Hepatic stellate cell (primary cell): ENCODE measurements at regions not wholly inside any gene's neighbourhood (a gene's known extent, or its start where the extent isn't known, plus 50 kb on each side); places are given as distances from the start of the nearest gene placed in this dataset.
"Not testable (repeated sequence)": the region's sequence is repeated elsewhere in the genome, so short reads cannot be mapped to it uniquely, and the experiment has no call there.

ENCODE experiments used
- DNase-seq: peaks from one replicate; pipeline ENCODE4 v3.0.0; 2011; ENCODE audit warnings: low spot score

DNA sequence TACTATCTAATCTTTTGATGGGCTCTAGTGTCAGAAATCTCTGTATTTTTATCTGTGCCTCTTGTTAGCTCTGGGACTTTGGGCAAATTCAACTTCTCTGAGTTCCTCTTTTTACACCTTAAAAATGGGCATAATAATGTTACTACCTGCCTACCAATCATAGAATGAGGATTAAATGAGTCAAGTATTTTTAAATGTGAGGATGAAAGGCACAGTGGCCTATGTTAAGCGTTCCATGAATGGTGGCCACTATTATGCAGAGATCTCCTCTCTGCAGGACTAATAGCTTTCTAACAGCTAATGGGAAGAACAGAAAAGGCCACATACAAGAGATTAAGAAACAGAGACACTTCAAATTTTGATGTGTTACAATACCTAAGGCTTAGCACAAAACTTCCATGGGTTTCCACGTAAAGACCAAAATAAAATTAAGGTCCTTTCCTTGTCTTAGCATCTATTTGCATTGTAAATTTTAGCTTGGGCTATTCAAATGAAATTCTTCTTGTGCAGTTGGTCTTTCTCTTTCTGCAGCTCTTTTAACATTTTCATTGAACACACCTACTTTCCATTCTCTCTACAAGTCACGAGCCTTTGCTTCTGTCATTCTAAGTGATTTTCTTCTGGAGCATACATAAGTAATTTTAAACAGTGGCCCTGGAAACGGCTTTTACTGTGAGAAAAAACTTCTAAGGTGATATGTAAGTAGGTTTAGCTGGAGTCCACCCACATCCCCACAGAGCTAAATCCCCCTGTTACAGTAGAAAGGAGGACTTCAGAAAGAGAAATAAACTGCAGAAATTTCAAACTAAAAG, 117.9 kb upstream of the MED14 start:
- DNase-seq: no peak

DNA sequence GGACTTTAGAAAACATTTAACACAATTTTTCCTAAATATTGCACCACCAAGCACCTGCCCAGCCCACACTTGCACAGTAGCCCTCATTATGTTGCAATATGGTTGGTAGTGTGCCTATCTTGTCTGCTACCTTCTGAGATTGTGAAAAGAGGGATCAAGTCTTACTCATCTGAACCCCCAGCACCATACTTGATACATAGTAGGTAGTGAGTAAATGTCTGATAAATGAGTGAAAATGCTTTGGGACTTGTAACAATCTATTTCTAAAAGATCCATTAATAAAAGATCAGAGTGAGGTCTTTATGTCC, 118.4 kb upstream of the MED14 start:
- DNase-seq: no peak

DNA sequence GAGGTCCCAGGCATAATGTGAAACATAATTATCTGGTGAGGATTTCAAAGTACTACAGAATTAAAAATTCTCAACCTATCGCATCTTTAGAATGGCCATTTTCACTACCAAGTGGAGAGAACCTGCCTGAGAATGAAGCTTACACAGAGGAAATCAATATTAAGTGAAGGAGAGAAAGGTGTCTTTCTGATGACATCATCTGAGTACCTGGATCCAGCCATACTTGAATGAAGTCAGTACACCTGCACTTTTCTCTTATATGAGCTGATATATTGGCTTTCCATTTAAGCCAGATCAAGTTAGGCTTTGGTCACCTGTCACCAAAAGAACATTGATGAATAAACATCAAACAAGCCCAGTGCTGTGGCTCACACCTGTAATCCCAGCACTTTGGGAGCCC, 118.9 kb upstream of the MED14 start:
- DNase-seq: no peak

DNA sequence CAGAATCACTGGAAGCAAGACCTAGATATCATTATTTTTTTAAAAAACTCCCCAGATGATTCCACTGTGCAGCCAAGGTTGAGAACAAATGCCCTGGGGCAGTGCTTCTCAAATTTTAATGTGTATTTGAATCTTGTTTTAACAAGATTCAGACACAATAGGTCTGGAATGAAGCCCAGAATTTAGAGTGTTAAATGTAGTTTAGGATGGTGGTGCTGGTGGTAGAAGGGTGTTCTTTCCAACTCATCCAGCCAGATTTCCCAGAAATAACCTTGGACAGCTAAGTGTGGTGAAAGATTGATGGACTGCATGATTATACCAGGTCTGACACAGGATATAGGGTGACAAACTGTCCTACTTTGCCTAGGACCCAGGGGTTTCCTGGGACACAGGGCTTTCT, 120.1 kb upstream of the MED14 start:
- DNase-seq: no peak

- DNase-seq: no peak
Observed at GRCh38 chrX:40855932-40856515, 120.7 kb upstream of the MED14 start.

GRCh38 chrX:40861952-40862554, 126.7 kb upstream of the MED14 start:
- not testable (repeated sequence) for DNase-seq

DNA sequence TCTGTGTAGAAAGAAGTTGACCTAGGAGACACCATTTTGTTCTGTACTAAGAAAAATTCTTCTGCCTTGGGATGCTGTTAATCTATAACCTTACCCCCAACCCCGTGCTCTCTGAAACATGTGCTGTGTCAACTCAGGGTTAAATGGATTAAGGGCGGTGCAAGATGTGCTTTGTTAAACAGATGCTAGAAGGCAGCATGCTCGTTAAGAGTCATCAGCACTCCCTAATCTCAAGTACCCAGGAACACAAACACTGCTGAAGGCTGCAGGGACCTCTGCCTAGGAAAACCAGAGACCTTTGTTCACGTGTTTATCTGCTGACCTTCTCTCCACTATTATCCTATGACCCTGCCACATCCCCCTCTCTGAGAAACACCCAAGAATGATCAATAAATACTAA, 127.9 kb upstream of the MED14 start:
- DNase-seq: not testable (repeated sequence)

DNA sequence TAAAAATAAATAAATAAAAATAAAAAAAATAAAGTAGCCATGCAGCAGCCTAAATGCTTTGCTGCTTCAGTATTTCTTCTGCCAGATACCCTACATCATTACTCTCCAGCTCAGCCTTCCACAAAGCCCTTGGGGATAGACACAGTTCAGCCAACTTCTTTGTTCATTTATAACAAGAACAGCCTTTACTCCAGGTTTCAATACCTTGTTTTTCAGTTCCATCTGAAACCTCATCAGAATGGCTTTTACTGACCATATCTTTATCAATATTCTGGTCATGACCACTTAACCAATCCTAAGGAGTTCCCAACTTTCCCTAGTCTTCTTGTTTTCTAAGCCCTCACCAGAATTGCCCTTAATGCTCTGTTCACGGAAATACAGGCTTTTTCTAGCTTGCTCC, 128.3 kb upstream of the MED14 start:
- DNase-seq: no peak

GRCh38 chrX:40864972-40865371, 129.6 kb upstream of the MED14 start:
- DNase-seq: no peak

DNA sequence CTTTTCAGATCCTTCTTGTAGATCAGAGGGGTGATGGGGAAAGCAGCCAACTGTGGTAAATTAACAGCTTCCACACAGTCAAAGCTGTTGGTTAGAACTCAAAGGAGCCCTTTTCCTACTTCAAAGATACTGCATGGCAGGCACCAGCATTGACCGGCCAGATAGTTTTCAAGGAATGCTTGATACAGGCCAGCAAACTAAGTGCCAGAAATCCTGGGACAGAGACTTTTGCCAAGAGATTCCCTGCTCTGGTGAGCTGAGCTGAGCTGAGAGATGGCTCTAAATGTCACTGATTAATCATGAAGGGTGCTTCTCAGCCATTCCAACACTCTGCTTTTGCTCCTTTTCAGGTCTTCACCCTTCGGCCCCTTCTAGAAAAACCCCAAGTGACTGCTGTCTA, 131.6 kb upstream of the MED14 start:
- DNase-seq: no peak

- DNase-seq: peak; percentile 24
Observed at GRCh38 chrX:40867352-40867751, 132.0 kb upstream of the MED14 start.

GRCh38 chrX:40868868-40869267, 133.5 kb upstream of the MED14 start:
- no peak for DNase-seq

DNA sequence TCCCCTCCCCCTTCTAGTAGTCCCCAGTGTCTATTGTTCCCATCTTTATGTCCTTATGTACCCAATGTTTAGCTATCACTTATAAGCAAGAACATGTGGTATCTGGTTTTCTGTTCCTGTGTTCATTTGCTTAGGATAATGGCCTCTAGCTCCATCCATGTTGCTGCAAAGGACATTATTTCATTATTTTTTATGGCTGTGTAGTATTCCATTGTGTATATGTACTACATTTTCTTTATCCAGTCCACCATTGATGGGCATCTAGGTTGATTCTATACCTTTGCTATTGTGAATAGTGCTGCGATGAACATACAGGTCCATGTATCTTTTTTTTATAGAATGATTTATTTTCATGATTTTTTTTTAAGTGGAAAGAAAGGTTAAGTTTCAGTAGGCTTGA, 135.6 kb upstream of the MED14 start:
- DNase-seq: not testable (repeated sequence)

DNA sequence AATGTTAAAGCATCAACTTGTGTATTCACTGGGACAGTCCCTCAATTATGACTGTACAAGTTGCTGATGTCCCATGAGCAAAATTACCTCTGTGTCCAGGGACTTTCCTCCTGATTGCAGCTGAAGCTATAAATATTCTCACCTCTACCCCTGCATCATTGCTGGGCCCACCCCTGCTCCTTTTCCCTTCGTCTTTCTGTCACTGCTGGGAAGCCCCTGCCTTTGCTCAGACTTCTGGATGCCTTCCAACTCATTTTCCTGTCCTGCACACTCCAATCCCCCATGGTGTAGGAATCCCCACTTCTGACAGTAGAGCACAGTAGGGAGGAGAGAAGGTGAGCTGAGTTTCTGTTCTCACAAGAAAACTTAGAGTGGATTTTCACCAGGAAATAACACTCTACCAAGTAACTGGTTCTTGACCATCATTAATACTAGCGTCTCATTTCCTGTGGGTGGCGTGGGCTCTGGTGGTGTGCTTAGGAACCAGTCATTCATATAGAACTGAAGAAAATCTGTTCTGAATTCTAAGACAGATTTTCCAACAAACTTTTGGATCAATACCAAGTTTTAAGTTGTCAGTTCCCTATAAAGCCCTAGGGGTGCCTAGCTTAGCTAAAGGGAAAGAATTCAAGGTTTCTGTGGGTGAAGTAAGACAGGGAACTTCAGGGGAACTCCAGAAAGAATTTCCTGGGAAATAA, 136.2 kb upstream of the MED14 start:
- DNase-seq: no peak

- DNase-seq: no peak
Observed at GRCh38 chrX:40872351-40872750, 137.0 kb upstream of the MED14 start.

DNA sequence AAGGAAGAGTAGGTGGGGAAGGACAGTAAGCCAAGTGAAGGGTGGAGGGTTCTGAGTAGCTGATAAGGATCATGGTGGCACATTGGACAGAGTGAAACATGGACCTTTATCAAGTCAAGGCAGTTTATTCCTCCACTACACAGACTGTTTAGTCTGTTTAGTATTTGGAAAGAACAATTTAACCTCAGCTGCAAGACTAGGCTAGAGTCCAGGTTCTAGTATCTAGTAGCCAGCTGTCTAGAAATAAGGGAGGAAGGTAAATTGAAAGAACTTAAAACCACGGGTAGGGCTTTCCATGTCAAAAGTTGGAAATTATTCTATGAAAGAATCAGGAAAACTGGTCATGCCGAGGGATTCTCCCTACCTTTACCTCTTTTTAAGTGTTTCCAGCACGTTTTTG, 140.1 kb upstream of the MED14 start:
- no peak for DNase-seq

GRCh38 chrX:40877887-40878286, 142.5 kb upstream of the MED14 start:
- DNase-seq: no peak

GRCh38 chrX:40878766-40879165, 143.4 kb upstream of the MED14 start:
- DNase-seq: no peak

- DNase-seq: not testable (repeated sequence)
Observed at GRCh38 chrX:40879172-40879571, 143.8 kb upstream of the MED14 start.

GRCh38 chrX:40880712-40881111, 145.4 kb upstream of the MED14 start:
- no peak for DNase-seq

DNA sequence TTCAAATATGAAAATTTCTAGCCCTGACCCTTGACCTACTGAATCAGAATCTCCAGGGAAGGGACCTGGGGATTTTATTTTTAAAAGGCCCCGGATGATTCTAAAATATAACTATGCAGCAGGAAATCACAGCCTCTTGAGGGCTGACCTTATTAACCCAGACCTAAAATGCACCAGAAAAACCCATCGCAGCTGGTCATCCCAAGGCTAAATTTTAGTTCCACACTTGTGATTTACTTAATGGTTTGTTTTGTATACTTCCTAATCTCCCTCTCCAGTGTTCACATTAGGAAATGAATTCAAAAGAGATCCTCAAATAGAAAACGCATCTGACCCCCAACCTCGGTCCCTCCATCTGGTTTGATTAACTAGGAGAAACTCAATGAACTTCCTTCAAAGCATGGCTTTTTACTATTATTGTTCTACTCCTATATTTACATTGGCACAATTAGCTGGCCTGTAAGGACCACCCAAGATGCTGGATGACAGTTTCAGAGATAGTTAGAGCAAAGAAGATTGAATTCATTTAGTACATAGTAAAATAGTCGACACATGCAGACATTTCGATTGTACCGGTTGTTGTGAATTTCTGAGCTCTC, 147.8 kb upstream of the MED14 start:
- DNase-seq: no peak

- DNase-seq: no peak
Observed at GRCh38 chrX:40885989-40886388, 150.6 kb upstream of the MED14 start.

DNA sequence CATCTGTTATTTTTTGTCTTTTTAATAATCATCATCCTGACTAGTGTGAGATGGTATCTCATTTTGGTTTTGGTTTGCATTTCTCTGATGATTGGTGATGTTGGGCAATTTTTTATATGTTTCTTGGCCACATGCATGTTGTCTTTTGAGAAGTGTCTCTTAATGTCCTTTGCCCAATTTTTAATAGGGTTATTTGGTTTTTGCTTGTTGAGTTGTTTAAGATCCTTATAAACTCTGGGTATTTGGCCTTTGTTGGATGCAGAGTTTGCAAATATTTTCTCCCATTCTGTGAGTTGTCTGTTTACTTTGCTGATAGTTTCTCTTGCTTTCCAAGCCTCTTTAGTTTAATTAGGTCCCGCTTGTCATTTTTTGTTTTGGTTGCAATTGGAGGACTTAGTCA, 152.1 kb upstream of the MED14 start:
- DNase-seq: no peak
